VCaP (cell line): ENCODE measurements at regions not wholly inside any gene's neighbourhood (a gene's known extent, or its start where the extent isn't known, plus 50 kb on each side); places are given as distances from the start of the nearest gene placed in this dataset.

Experiments
- H3K27ac ChIP-seq: fragments of 450-650 bp; 2 replicates; pipeline ENCODE4 v1.5.1; 2017
- CTCF ChIP-seq: fragments of 450-650 bp; conservative IDR thresholded peaks from 2 replicates; pipeline ENCODE4 v1.5.1; 2017; ENCODE audit warnings: mild to moderate bottlenecking, moderate library complexity

- no peak for TF ChIP-seq CTCF
- no peak overlapping the region for H3K27ac ChIP-seq
These were observed 891.5 kb downstream of the SLC16A7 start for GRCh38 chr12:60487284-60487683.

- TF ChIP-seq CTCF: no peak
- no peak overlapping the region for H3K27ac ChIP-seq
These were observed 893.2 kb downstream of the SLC16A7 start for GRCh38 chr12:60489071-60489470.

GRCh38 chr12:60494244-60494643, 898.4 kb downstream of the SLC16A7 start:
- no peak overlapping the region for H3K27ac ChIP-seq
- TF ChIP-seq CTCF: peak; percentile 86

- no peak for TF ChIP-seq CTCF
- peak overlapping the region; percentile 51 for H3K27ac ChIP-seq
These were observed 902.8 kb downstream of the SLC16A7 start for GRCh38 chr12:60498656-60499055.

- H3K27ac ChIP-seq: no peak overlapping the region
- no peak; the same call in 1 of the 2 replicates for TF ChIP-seq CTCF
These were observed 905.4 kb downstream of the SLC16A7 start for GRCh38 chr12:60501124-60501729.

GRCh38 chr12:60522684-60523400, 927.0 kb downstream of the SLC16A7 start:
- no peak for TF ChIP-seq CTCF
- H3K27ac ChIP-seq: no peak overlapping the region

GRCh38 chr12:60529261-60529660, 933.4 kb downstream of the SLC16A7 start:
- H3K27ac ChIP-seq: no peak overlapping the region
- TF ChIP-seq CTCF: no peak
